HG03460 (cell line): ENCODE measurements at regions not wholly inside any gene's neighbourhood (a gene's known extent, or its start where the extent isn't known, plus 50 kb on each side); places are given as distances from the start of the nearest gene placed in this dataset.

Source experiments
- ATAC-seq: cut with Tn5 transposase; IDR thresholded peaks from one replicate; pipeline ENCODE4 v1.9.1; 2021; ENCODE audit not compliant: unreplicated experiment

- no peak for ATAC-seq
Observed at GRCh38 chr13:106246242-106246641, 289.2 kb downstream of the EFNB2 start.

- ATAC-seq = no peak
Observed at GRCh38 chr13:106243011-106243565, 292.4 kb downstream of the EFNB2 start.

DNA sequence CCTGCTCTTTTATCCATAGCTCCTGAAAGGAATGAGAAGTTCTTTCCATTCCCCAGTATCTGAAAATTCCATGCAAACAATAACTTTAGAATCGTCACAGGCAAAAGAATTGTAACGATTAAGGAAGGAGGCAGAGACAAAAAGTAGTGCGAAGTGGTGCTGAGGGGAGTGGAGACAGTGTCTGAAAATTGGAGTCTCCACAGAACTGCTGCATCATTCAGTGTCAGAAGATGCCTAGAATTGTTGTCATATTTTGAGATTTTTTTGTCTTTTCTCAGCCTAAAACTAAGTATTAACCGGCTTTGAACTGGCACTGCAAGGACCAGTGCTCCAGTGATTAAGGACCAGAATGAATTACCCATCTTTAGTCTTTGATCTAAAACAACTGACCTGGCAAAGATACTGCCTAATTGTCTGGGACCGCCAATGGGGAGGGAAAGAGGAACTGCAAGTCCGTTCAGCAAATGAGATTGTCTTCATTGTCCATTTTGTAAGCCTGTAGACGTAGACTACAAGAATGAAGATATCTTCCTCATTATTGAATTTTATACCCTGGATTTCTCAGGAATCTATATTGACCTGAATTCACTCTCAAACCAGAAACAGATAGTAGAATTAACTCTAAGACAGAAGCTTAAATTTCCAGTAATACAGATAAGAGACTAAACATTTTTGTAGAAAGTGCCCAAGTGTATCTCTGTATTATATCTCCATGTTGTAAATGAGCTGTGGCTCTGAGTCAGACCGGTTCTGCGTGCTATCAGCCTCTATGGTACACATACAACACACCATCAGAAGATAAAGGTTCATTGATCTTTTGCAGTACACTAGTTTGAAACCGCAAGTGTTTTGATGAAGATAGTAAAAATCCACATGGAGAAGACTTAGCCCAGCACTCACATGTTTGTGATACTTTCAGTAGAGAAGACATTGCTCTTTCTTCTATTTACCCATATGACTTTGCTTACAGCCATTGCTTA lies 293.2 kb downstream of the EFNB2 start:
- ATAC-seq = no peak

GRCh38 chr13:106238690-106239089 lies 296.8 kb downstream of the EFNB2 start:
- ATAC-seq = no peak

DNA sequence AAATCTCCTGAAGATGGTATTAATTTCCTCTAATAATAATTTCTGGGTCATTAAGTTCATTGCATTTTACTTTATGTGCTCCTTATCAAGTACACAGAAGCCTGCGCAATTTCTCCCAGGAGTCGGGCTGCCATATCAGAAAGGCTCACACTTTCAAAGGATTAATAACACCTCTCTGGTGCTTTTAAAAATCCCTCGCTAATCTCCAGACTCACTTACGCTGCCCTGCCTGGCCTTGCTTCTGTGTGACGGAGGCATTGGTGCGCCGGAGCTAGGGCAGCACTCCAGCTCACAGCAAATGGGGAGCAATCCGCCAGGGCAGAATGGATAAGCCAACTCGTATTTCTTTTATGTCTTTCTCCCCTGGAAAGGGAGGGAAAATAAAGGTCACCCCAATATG lies 300.8 kb downstream of the EFNB2 start:
- ATAC-seq = no peak

DNA sequence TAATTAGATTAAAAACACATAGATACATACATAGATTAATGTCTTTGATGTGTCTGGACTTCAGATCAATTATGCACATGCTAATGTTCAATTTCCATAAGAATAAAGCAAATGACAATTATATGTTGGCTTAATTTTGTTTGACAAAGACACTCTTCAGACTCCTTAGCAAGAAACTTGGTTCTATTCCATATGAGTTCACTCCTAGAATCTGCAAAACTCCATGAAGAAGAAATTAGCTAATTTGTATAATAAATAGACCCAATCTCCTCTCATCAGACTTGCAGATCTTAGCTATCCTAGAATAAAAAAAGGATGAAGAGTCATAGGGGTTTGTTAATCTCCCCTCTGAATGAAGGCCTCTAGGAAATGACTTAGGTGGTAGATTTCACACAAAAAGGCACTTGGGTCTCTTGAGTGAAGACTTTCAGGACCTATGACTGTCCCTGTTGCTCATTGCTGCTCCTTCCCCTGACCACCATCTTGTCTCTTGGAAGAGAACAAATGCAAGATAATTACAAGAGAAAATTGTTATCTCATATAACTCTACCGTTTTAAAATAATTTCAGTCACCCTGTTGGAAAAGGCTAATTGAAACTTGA lies 302.2 kb downstream of the EFNB2 start:
- no peak for ATAC-seq

DNA sequence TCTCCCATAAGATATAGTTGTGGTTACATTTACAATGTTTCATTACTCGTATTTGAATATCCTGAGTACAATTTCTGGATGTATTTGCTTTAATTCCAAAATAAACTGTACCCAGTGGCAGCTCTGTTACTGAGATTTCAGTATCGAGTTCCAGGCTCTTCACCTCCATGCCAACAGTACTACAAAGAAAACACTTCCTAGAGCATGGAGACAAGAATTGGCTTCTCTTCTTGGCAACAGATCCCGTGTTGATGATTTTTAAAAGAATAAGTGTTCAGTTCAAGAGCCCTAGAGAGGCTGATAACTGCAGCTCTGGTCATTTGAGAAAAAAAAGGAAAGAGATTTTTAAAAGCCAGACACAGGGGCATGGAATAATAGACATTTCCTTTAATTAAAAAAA lies 302.8 kb downstream of the EFNB2 start:
- no peak for ATAC-seq

- no peak for ATAC-seq
Observed at GRCh38 chr13:106230450-106230849, 305.0 kb downstream of the EFNB2 start.

- ATAC-seq = no peak
Observed at GRCh38 chr13:106225126-106225525, 310.3 kb downstream of the EFNB2 start.

- no peak for ATAC-seq
Observed at GRCh38 chr13:106220211-106220610, 315.3 kb downstream of the EFNB2 start.

- no peak for ATAC-seq
Observed at GRCh38 chr13:106213028-106213757, 322.3 kb downstream of the EFNB2 start.

- ATAC-seq = no peak
Observed at GRCh38 chr13:106212386-106213010, 323.0 kb downstream of the EFNB2 start.

GRCh38 chr13:106210324-106210723 lies 325.1 kb downstream of the EFNB2 start:
- no peak for ATAC-seq

DNA sequence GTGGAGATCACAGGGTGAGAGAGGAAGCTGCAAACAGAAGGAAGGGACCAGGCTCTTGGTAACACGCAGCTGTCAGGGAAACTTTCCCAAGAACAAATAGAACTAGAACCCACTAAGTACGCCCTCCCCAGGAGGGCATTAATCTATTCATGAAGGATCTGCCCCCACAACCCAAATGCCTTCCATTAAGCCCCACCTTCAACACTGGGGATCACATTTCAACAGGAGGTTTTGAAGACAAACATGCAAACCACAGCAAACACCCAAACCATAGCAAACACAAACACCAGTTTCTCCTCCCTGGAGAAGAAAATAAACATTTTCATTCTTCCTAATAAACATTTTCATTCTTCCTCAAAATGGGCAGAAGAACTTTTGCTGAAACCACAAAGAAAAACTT lies 329.6 kb downstream of the EFNB2 start:
- no peak for ATAC-seq

GRCh38 chr13:106197496-106197895 lies 338.0 kb downstream of the EFNB2 start:
- ATAC-seq = no peak

- no peak for ATAC-seq
Observed at GRCh38 chr13:106187501-106188095, 347.9 kb downstream of the EFNB2 start.

DNA sequence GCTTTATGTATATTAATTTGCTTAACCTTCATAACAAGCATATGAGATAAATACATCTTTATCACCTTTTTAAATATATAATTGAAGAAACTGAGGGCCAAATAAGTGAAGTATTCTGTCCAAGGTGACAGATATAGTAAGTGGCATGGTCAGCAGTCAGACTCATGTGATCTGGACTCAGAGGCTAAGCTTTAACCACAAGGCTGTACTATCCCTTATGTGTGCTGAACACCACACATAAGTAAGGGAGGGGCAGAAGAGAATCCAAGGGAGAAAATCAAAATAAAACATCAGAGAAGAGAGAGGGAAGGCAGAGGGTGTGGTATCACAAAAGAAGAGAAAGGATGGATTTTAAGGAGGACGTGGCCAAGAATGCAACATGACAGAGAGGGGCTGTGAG lies 348.4 kb downstream of the EFNB2 start:
- ATAC-seq = no peak

DNA sequence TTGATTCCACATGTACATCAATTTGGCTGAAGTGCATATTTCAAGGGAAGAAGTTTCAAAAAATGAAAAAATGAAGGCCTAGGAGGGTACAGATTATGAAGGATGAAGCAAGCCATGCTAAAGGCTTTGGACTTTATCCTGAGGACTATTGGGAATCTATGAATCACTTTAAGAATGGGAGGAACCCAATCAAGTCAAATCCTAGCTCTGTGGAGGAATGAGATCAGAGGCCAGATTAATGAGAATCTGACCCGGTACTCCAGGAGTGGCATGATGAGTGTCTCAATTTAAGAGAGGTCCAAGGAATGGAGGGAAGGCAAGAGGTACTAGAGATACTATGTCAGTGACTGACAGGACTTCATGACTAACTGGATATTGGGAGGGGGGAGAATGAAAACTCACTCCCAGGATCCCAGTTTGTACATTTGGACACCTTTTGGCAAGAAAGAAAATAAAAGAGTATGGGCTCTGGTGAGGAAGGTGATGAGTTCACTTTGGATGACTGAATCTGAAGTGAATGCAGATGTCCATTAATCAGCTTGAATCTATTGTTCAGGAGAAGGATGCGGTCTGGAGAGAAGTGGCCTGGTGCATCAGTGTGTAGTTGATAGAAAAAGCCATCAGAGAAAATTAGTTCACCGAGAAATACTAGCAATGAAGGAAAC lies 349.0 kb downstream of the EFNB2 start:
- no peak for ATAC-seq

- ATAC-seq = no peak
Observed at GRCh38 chr13:106184790-106185189, 350.7 kb downstream of the EFNB2 start.
